ENCODE measurements at regions not wholly inside any gene's neighbourhood (a gene's known extent, or its start where the extent isn't known, plus 50 kb on each side); places are given as distances from the start of the nearest gene placed in this dataset.

DNA sequence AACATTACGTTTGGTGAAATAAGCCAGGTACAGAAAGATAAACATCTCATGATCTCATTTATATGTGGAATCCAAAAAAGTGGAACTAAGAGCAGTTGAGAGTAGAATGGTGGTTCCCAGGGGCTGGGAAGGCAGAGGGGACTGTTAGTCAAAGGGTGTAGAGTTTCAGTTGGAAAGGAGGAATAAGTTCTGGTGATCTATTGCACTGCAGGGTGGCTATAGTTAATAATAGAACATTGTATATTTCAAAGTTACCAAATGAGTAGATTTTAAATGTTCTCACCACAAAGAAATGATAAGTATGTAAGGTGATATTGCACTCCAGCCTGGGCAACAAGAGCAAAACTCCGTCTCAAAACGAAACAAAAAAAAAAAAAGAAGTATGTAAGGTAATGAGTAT, 260.1 kb upstream of the RAB6C start:
- TF ChIP-seq, protein P1, sequence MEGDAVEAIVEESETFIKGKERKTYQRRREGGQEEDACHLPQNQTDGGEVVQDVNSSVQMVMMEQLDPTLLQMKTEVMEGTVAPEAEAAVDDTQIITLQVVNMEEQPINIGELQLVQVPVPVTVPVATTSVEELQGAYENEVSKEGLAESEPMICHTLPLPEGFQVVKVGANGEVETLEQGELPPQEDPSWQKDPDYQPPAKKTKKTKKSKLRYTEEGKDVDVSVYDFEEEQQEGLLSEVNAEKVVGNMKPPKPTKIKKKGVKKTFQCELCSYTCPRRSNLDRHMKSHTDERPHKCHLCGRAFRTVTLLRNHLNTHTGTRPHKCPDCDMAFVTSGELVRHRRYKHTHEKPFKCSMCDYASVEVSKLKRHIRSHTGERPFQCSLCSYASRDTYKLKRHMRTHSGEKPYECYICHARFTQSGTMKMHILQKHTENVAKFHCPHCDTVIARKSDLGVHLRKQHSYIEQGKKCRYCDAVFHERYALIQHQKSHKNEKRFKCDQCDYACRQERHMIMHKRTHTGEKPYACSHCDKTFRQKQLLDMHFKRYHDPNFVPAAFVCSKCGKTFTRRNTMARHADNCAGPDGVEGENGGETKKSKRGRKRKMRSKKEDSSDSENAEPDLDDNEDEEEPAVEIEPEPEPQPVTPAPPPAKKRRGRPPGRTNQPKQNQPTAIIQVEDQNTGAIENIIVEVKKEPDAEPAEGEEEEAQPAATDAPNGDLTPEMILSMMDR (IDR thresholded peaks at IDR 0.05): no peak
- no peak for TF ChIP-seq POLR2A (IDR thresholded peaks at IDR 0.05)
